ENCODE measurements at regions not wholly inside any gene's neighbourhood (a gene's known extent, or its start where the extent isn't known, plus 50 kb on each side); places are given as distances from the start of the nearest gene placed in this dataset.

DNA sequence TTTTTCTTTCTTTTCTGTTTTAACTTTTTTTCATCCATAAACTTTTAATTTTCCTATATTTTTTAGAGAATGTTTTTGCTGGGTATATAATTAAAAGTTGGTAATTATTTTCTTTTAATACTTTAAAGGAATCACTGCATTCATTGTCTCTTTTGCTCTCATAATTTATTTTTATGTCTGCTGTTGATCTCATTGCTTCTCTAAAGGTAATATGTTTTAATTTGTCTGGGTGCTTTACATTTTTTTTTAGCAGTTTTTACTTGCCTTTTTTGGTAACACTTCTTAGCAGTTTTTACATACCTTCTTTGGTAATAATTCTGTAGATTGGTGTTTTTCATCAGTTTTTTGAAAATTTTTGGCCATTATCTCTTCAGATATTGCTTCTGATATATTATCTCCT lies 89.4 kb upstream of the BMAL1 start:
- TF ChIP-seq POLR2A (IDR thresholded peaks at IDR 0.05) (no peak), POLR2AphosphoS5 (IDR thresholded peaks at IDR 0.05) (no peak)
- TF ChIP-seq, protein P1, sequence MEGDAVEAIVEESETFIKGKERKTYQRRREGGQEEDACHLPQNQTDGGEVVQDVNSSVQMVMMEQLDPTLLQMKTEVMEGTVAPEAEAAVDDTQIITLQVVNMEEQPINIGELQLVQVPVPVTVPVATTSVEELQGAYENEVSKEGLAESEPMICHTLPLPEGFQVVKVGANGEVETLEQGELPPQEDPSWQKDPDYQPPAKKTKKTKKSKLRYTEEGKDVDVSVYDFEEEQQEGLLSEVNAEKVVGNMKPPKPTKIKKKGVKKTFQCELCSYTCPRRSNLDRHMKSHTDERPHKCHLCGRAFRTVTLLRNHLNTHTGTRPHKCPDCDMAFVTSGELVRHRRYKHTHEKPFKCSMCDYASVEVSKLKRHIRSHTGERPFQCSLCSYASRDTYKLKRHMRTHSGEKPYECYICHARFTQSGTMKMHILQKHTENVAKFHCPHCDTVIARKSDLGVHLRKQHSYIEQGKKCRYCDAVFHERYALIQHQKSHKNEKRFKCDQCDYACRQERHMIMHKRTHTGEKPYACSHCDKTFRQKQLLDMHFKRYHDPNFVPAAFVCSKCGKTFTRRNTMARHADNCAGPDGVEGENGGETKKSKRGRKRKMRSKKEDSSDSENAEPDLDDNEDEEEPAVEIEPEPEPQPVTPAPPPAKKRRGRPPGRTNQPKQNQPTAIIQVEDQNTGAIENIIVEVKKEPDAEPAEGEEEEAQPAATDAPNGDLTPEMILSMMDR (IDR thresholded peaks at IDR 0.05), result no peak

Measured in prostate gland (tissue), 2 donors.